PC-3 (cell line): ENCODE measurements at regions not wholly inside any gene's neighbourhood (a gene's known extent, or its start where the extent isn't known, plus 50 kb on each side); places are given as distances from the start of the nearest gene placed in this dataset.
"Not testable (repeated sequence)": the region's sequence is repeated elsewhere in the genome, so short reads cannot be mapped to it uniquely, and the experiment has no call there.

Experiments used
- ATAC-seq: fragments of 200-7000 bp; cut with Tn5 transposase; 2 replicates; pipeline ENCODE4 v1.9.1; 2020; ENCODE audit warnings: mild to moderate bottlenecking, moderate library complexity
- BruUV-seq: library from RNA; stranded (reverse); fragments of 400-500 nt; replicated peaks from 2 replicates; lab custom pipeline; 2021; lab: Mats Ljungman, UMichigan
- CTCF ChIA-PET: fragments of 300-600 bp; sonication (Branson Sonifier 250); formaldehyde crosslinking; loops from one replicate; lab custom pipeline; 2022; ENCODE audit warnings: antibody characterized with exemption; lab: Charles Lee
- POLR2A ChIA-PET: fragments of 300-600 bp; sonication (Branson Sonifier 250); formaldehyde crosslinking; loops from one replicate; lab custom pipeline; 2022; ENCODE audit warnings: antibody characterized with exemption; ENCODE audit not compliant: unreplicated experiment; lab: Charles Lee
- DNase-seq: peaks from one replicate; pipeline ENCODE4 v3.0.0-alpha.2; 2015
- H2AFZ ChIP-seq: fragments of 300-600 bp; sonication (generic); 2 replicates; pipeline ENCODE4 v1.6.0; 2016; ENCODE audit warnings: antibody characterized with exemption, low read length
- H3F3A ChIP-seq: fragments of 300-600 bp; sonication (generic); one replicate; pipeline ENCODE4 v1.6.0; 2017; ENCODE audit warnings: antibody characterized with exemption, low read length, control low read depth, mild to moderate bottlenecking; ENCODE audit not compliant: unreplicated experiment
- H3K27ac ChIP-seq: fragments of 300-600 bp; sonication (generic); 2 replicates; pipeline ENCODE4 v1.5.1; 2016; ENCODE audit warnings: mild to moderate bottlenecking, low read length
- H3K27me3 ChIP-seq: fragments of 300-600 bp; sonication (generic); 2 replicates; pipeline ENCODE4 v1.6.1; 2016; ENCODE audit warnings: low read length, mixed read lengths
- H3K36me3 ChIP-seq: fragments of 300-600 bp; sonication (generic); 2 replicates; pipeline ENCODE4 v1.6.1; 2016; ENCODE audit warnings: low read depth, mixed run types, low read length, mixed read lengths
- H3K4me1 ChIP-seq: fragments of 300-600 bp; sonication (generic); 2 replicates; pipeline ENCODE4 v1.5.1; 2016; ENCODE audit warnings: low read length; ENCODE audit not compliant: insufficient read depth
- H3K4me2 ChIP-seq: fragments of 300-600 bp; sonication (generic); 2 replicates; pipeline ENCODE4 v1.6.0; 2016; ENCODE audit warnings: low read length
- H3K4me3 ChIP-seq: fragments of 300-600 bp; sonication (generic); 2 replicates; pipeline ENCODE4 v1.5.1; 2016; ENCODE audit warnings: mild to moderate bottlenecking, low read length, mixed read lengths
- H3K79me2 ChIP-seq: fragments of 300-600 bp; sonication (generic); 2 replicates; pipeline ENCODE4 v1.6.1; 2017; ENCODE audit warnings: low read length, mixed read lengths
- H3K9ac ChIP-seq: fragments of 300-600 bp; sonication (generic); 2 replicates; pipeline ENCODE4 v1.6.0; 2016; ENCODE audit warnings: mild to moderate bottlenecking, low read length
- H3K9me2 ChIP-seq: fragments of 300-600 bp; sonication (generic); replicated peaks from 2 replicates; pipeline ENCODE4 v1.6.1; 2016; ENCODE audit warnings: mixed run types, low read length, mixed read lengths
- H3K9me3 ChIP-seq: fragments of 300-600 bp; sonication (generic); 2 replicates; pipeline ENCODE4 v1.6.1; 2016; ENCODE audit warnings: low read length, mixed read lengths
- H4K20me1 ChIP-seq: fragments of 300-600 bp; sonication (generic); 2 replicates; pipeline ENCODE4 v1.6.1; 2016; ENCODE audit warnings: low read length, mixed read lengths
- CTCF ChIP-seq: fragments of 300-600 bp; sonication (generic); conservative IDR thresholded peaks from 2 replicates; pipeline ENCODE4 v1.5.1; 2017; ENCODE audit warnings: antibody characterized with exemption, low read depth, mild to moderate bottlenecking, low read length
- EZH2 ChIP-seq: fragments of 300-600 bp; sonication (generic); IDR thresholded peaks from one replicate; pipeline ENCODE4 v1.6.1; 2017; ENCODE audit warnings: antibody characterized with exemption, mild to moderate bottlenecking, low read length; ENCODE audit not compliant: unreplicated experiment
- EZH2phosphoT487 ChIP-seq: fragments of 300-600 bp; sonication (generic); IDR thresholded peaks from 2 replicates; pipeline ENCODE4 v1.6.1; 2018; ENCODE audit warnings: mild to moderate bottlenecking, antibody characterized with exemption, low read length, borderline replicate concordance
- intact Hi-C: fragments of 100-400 bp; cut with micrococcal nuclease; formaldehyde crosslinking; loops from 2 replicates; pipeline ENCODE4 v1.9.0; 2023

GRCh38 chr5:12672141-12672540 lies 767.9 kb upstream of the CTNND2 start:
- Histone ChIP-seq H3K4me1 (peaks cover 6% of the 10 kb centered on the region; the same call in 1 of the 2 replicates), H4K20me1 (no peaks in the 10 kb centered on the region), H3K27me3 (no peaks in the 10 kb centered on the region), H3K4me2 (no peak overlapping the region), H3K4me3 (no peak overlapping the region), H3F3A (no peaks in the 10 kb centered on the region), H3K9ac (no peak overlapping the region), H3K79me2 (no peaks in the 10 kb centered on the region), H2AFZ (no peak overlapping the region), H3K9me2 (no peaks in the 10 kb centered on the region), H3K36me3 (no peaks in the 10 kb centered on the region), H3K27ac (no peak overlapping the region), H3K9me3 (0 out of 2 replicates have a peak, but pooled peaks cover 8% of the 10 kb centered on the region)
- no TSS peak for BruUV-seq
- TF ChIP-seq EZH2phosphoT487 = no peak
- TF ChIP-seq EZH2 = no peak
- no peak for TF ChIP-seq CTCF
- intact Hi-C loops = no loop called here
- ATAC-seq (peak; percentile 56), DNase-seq (peak; percentile 24)
- ChIA-PET POLR2A (no interaction called here), CTCF (no interaction called here)

- ChIA-PET CTCF (no interaction called here), POLR2A (no interaction called here)
- Histone ChIP-seq H4K20me1 (no peaks in the 10 kb centered on the region), H3K9me3 (no peaks in the 10 kb centered on the region), H3K9me2 (no peaks in the 10 kb centered on the region), H3K79me2 (no peaks in the 10 kb centered on the region), H3K27ac (no peak overlapping the region), H3K4me1 (peaks cover 6% of the 10 kb centered on the region; the same call in 1 of the 2 replicates), H3F3A (no peaks in the 10 kb centered on the region), H3K4me2 (no peak overlapping the region), H3K36me3 (no peaks in the 10 kb centered on the region), H2AFZ (no peak overlapping the region), H3K27me3 (no peaks in the 10 kb centered on the region), H3K9ac (no peak overlapping the region), H3K4me3 (no peak overlapping the region)
- no peak for TF ChIP-seq EZH2
- TF ChIP-seq CTCF = no peak
- no peak for TF ChIP-seq EZH2phosphoT487
- DNase-seq (no peak), ATAC-seq (no peak)
- BruUV-seq = no TSS peak
- intact Hi-C loops = no loop called here
These were observed 765.1 kb upstream of the CTNND2 start for GRCh38 chr5:12669326-12669725.

GRCh38 chr5:12668564-12668963 lies 764.3 kb upstream of the CTNND2 start:
- H3K27me3 ChIP-seq = no peaks in the 10 kb centered on the region
- POLR2A ChIA-PET = no interaction called here
- DNase-seq (no peak), ATAC-seq (no peak)
- H3K36me3 ChIP-seq = no peaks in the 10 kb centered on the region
- no peaks in the 10 kb centered on the region for H4K20me1 ChIP-seq
- no peak overlapping the region for H3K27ac ChIP-seq
- TF ChIP-seq EZH2phosphoT487 (no peak), EZH2 (no peak), CTCF (no peak)
- H3K4me1 ChIP-seq = peaks cover 6% of the 10 kb centered on the region; the same call in 1 of the 2 replicates
- H3K9ac ChIP-seq = no peak overlapping the region
- BruUV-seq = no TSS peak
- H3K9me2 ChIP-seq = no peaks in the 10 kb centered on the region
- CTCF ChIA-PET = no interaction called here
- no peaks in the 10 kb centered on the region for H3K9me3 ChIP-seq
- no peak overlapping the region for H3K4me2 ChIP-seq
- intact Hi-C loops = no loop called here
- H3F3A ChIP-seq = no peaks in the 10 kb centered on the region
- no peaks in the 10 kb centered on the region for H3K79me2 ChIP-seq
- H2AFZ ChIP-seq = no peak overlapping the region
- no peak overlapping the region for H3K4me3 ChIP-seq

GRCh38 chr5:12667818-12668217 lies 763.6 kb upstream of the CTNND2 start:
- H3K9me3 ChIP-seq, intact Hi-C loops, H3K79me2 ChIP-seq, CTCF ChIA-PET, H3K4me1 ChIP-seq, H3F3A ChIP-seq, H3K27me3 ChIP-seq, H3K27ac ChIP-seq, POLR2A ChIA-PET, H3K4me3 ChIP-seq, H4K20me1 ChIP-seq, DNase-seq, H3K36me3 ChIP-seq, H2AFZ ChIP-seq, H3K9ac ChIP-seq, BruUV-seq, H3K4me2 ChIP-seq, H3K9me2 ChIP-seq, ATAC-seq: not testable (repeated sequence)
